ENCODE measurements at regions not wholly inside any gene's neighbourhood (a gene's known extent, or its start where the extent isn't known, plus 50 kb on each side); places are given as distances from the start of the nearest gene placed in this dataset.

- DNase-seq (no peak), ATAC-seq (no peak)
- peaks cover 0 to 1% (median 0%) of the 10 kb centered on the region in 11 donors for H3K9me3 ChIP-seq
- no peaks in the 10 kb centered on the region for H3K36me3 ChIP-seq
- no peak overlapping the region for H3K4me3 ChIP-seq
- no peaks in the 10 kb centered on the region for H3K27me3 ChIP-seq
- no peak overlapping the region for H3K27ac ChIP-seq
- WGBS, 2 donors: 82 to 96% methylated on average over 5 of the region's 5 CpGs
- intact Hi-C loops (cut with DNase I): no loop called here
- no peaks in the 10 kb centered on the region for H3K4me1 ChIP-seq
- TF ChIP-seq, protein P1, sequence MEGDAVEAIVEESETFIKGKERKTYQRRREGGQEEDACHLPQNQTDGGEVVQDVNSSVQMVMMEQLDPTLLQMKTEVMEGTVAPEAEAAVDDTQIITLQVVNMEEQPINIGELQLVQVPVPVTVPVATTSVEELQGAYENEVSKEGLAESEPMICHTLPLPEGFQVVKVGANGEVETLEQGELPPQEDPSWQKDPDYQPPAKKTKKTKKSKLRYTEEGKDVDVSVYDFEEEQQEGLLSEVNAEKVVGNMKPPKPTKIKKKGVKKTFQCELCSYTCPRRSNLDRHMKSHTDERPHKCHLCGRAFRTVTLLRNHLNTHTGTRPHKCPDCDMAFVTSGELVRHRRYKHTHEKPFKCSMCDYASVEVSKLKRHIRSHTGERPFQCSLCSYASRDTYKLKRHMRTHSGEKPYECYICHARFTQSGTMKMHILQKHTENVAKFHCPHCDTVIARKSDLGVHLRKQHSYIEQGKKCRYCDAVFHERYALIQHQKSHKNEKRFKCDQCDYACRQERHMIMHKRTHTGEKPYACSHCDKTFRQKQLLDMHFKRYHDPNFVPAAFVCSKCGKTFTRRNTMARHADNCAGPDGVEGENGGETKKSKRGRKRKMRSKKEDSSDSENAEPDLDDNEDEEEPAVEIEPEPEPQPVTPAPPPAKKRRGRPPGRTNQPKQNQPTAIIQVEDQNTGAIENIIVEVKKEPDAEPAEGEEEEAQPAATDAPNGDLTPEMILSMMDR (IDR thresholded peaks at IDR 0.05): no peak
These were observed 103.7 kb upstream of the PTPRR start for GRCh38 chr12:71024281-71024680.

DNA sequence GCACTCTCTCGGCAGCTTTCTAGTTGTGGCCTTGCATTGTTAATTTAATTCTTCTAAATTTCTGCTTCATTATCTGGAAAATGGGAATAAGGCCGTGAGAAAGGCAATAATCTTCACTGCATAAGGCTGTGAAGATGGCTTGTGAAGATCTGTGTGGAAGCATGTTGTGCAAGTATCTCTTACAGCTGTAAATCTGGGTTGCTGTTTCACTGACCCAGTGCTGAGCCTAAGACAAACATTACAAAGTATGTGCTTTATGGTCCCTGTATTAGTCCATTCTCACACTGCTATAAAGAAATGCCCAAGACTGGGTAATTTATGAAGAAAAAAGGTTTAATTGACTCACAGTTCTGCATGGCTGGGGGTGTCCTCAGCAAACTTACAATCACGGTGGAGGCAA lies 101.0 kb upstream of the PTPRR start:
- intact Hi-C loops (cut with DNase I): no loop called here
- 61 to 71% methylated on average over 3 of the region's 3 CpGs for WGBS, 2 donors
- Histone ChIP-seq H3K4me3 (no peak overlapping the region), H3K36me3 (no peaks in the 10 kb centered on the region), H3K27me3 (no peaks in the 10 kb centered on the region), H3K9me3 (peaks cover 0 to 9% (median 0%) of the 10 kb centered on the region in 11 donors), H3K27ac (no peak overlapping the region), H3K4me1 (no peaks in the 10 kb centered on the region)
- TF ChIP-seq, protein P1 (IDR thresholded peaks at IDR 0.05): no peak
- no peak for DNase-seq
- no peak for ATAC-seq

- TF ChIP-seq, protein P1 (IDR thresholded peaks at IDR 0.05): no peak
- Histone ChIP-seq H3K9me3 (peaks cover 0 to 9% (median 0%) of the 10 kb centered on the region in 11 donors), H3K4me1 (no peaks in the 10 kb centered on the region), H3K27ac (no peak overlapping the region), H3K4me3 (no peak overlapping the region), H3K27me3 (no peaks in the 10 kb centered on the region), H3K36me3 (no peaks in the 10 kb centered on the region)
- DNase-seq: no peak
- intact Hi-C loops (cut with DNase I): loop anchor here in 7 of 10 donors (10.0 kb wide), 1 partner anchor 285 kb away; no protein-coding TSS in a partner anchor
- ATAC-seq: no peak
- WGBS, 2 donors: 74 to 76% methylated on average over 6 of the region's 6 CpGs
These were observed 98.8 kb upstream of the PTPRR start for GRCh38 chr12:71019282-71019831.

GRCh38 chr12:71018682-71019081 lies 98.1 kb upstream of the PTPRR start:
- no peaks in the 10 kb centered on the region for H3K4me1 ChIP-seq
- intact Hi-C loops (cut with DNase I): loop anchor here in 7 of 10 donors (10.0 kb wide), 1 partner anchor 284 kb away; no protein-coding TSS in a partner anchor
- no peaks in the 10 kb centered on the region for H3K27me3 ChIP-seq
- DNase-seq: no peak
- 72 to 82% methylated on average over 2 of the region's 2 CpGs for WGBS, 2 donors
- TF ChIP-seq, protein P1 (IDR thresholded peaks at IDR 0.05): no peak
- H3K36me3 ChIP-seq: no peaks in the 10 kb centered on the region
- no peak overlapping the region for H3K4me3 ChIP-seq
- peaks cover 0 to 9% (median 0%) of the 10 kb centered on the region in 11 donors for H3K9me3 ChIP-seq
- no peak for ATAC-seq
- no peak overlapping the region for H3K27ac ChIP-seq
